ENCODE measurements at regions not wholly inside any gene's neighbourhood (a gene's known extent, or its start where the extent isn't known, plus 50 kb on each side); places are given as distances from the start of the nearest gene placed in this dataset.

GRCh38 chr1:87521452-87521851 is 192.8 kb downstream of the LMO4 start:
- Histone ChIP-seq H3K9me3 (ENCODE audit: control insufficient read depth in 5 of 5, low read length in 5 of 5) (no peaks in the 10 kb centered on the region), H3K27me3 (ENCODE audit: control insufficient read depth in 5 of 5, insufficient read depth in 4 of 5, low read length in 5 of 5) (no peaks in the 10 kb centered on the region), H3K4me3 (ENCODE audit: low read depth in 1 of 5, low read length in 5 of 5) (no peak overlapping the region), H3K9ac (ENCODE audit: low read length in 5 of 5) (no peak overlapping the region), H3K4me1 (ENCODE audit: control insufficient read depth in 5 of 5, insufficient read depth in 5 of 5, low read length in 5 of 5) (peaks cover 0 to 3% (median 0%) of the 10 kb centered on the region in 5 donors), H3K36me3 (ENCODE audit: control insufficient read depth in 5 of 5, insufficient read depth in 5 of 5, low read length in 5 of 5) (no peaks in the 10 kb centered on the region), H3K27ac (ENCODE audit: low read depth, low read length) (no peak overlapping the region)

GRCh38 chr1:87523466-87523865 is 194.8 kb downstream of the LMO4 start:
- Histone ChIP-seq H3K36me3 (ENCODE audit: control insufficient read depth in 5 of 5, insufficient read depth in 5 of 5, low read length in 5 of 5) (no peaks in the 10 kb centered on the region), H3K27me3 (ENCODE audit: control insufficient read depth in 5 of 5, insufficient read depth in 4 of 5, low read length in 5 of 5) (no peaks in the 10 kb centered on the region), H3K4me3 (ENCODE audit: low read depth in 1 of 5, low read length in 5 of 5) (no peak overlapping the region), H3K27ac (ENCODE audit: low read depth, low read length) (no peak overlapping the region), H3K9ac (ENCODE audit: low read length in 5 of 5) (no peak overlapping the region), H3K9me3 (ENCODE audit: control insufficient read depth in 5 of 5, low read length in 5 of 5) (no peaks in the 10 kb centered on the region), H3K4me1 (ENCODE audit: control insufficient read depth in 5 of 5, insufficient read depth in 5 of 5, low read length in 5 of 5) (peaks cover 0 to 3% (median 0%) of the 10 kb centered on the region in 5 donors)

- H3K9ac ChIP-seq (ENCODE audit: low read length in 5 of 5), result no peak overlapping the region
- H3K4me3 ChIP-seq (ENCODE audit: low read depth in 1 of 5, low read length in 5 of 5), result no peak overlapping the region
- H3K27ac ChIP-seq (ENCODE audit: low read depth, low read length), result no peak overlapping the region
- no peaks in the 10 kb centered on the region for H3K9me3 ChIP-seq (ENCODE audit: control insufficient read depth in 5 of 5, low read length in 5 of 5)
- no peaks in the 10 kb centered on the region for H3K36me3 ChIP-seq (ENCODE audit: control insufficient read depth in 5 of 5, insufficient read depth in 5 of 5, low read length in 5 of 5)
- no peaks in the 10 kb centered on the region for H3K27me3 ChIP-seq (ENCODE audit: control insufficient read depth in 5 of 5, insufficient read depth in 4 of 5, low read length in 5 of 5)
- H3K4me1 ChIP-seq (ENCODE audit: control insufficient read depth in 5 of 5, insufficient read depth in 5 of 5, low read length in 5 of 5), result peaks cover 0 to 3% (median 0%) of the 10 kb centered on the region in 5 donors
Observed at GRCh38 chr1:87524021-87524754, 195.5 kb downstream of the LMO4 start.

DNA sequence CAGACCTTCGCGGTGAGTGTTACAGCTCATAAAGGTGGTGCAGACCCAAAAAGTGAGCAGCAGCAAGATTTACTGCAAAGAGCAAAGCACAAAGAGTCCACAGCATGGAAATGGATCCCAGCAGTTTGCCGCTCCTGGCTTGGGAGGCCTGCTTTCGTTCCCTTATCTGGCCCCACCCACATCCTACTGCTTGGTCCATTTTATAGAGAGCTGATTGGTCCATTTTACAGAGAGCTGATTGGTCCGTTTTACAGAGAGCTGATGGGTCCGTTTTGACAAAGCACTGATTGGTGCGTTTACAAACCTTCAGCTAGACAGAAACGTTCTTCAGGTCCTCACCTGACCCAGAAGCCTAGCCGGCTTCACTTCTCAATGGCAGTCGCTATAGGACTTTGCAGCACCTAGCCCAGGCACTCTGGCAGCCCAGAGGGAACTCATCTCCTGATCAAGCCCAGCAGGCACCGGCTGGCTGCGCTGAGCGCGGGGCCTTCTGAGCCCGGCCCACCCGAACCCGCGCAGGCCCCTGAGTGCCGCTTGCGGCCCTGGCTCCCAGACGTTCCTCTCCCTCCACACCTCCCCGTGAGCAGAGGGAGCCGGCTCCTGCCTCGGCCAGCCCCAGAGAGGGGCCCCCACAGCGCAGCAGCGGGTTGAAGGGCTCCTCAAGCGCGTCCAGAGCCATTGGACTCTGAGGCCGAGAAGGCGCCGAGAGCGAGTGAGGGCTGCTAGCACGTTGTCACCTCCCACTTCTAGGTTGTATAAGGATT is 200.3 kb downstream of the LMO4 start:
- no peaks in the 10 kb centered on the region for H3K4me1 ChIP-seq (ENCODE audit: control insufficient read depth in 5 of 5, insufficient read depth in 5 of 5, low read length in 5 of 5)
- H3K9me3 ChIP-seq (ENCODE audit: control insufficient read depth in 5 of 5, low read length in 5 of 5), result no peaks in the 10 kb centered on the region
- no peaks in the 10 kb centered on the region for H3K36me3 ChIP-seq (ENCODE audit: control insufficient read depth in 5 of 5, insufficient read depth in 5 of 5, low read length in 5 of 5)
- no peaks in the 10 kb centered on the region for H3K27me3 ChIP-seq (ENCODE audit: control insufficient read depth in 5 of 5, insufficient read depth in 4 of 5, low read length in 5 of 5)
- H3K27ac ChIP-seq (ENCODE audit: low read depth, low read length), result no peak overlapping the region
- H3K9ac ChIP-seq (ENCODE audit: low read length in 5 of 5), result no peak overlapping the region
- H3K4me3 ChIP-seq (ENCODE audit: low read depth in 1 of 5, low read length in 5 of 5), result no peak overlapping the region

DNA sequence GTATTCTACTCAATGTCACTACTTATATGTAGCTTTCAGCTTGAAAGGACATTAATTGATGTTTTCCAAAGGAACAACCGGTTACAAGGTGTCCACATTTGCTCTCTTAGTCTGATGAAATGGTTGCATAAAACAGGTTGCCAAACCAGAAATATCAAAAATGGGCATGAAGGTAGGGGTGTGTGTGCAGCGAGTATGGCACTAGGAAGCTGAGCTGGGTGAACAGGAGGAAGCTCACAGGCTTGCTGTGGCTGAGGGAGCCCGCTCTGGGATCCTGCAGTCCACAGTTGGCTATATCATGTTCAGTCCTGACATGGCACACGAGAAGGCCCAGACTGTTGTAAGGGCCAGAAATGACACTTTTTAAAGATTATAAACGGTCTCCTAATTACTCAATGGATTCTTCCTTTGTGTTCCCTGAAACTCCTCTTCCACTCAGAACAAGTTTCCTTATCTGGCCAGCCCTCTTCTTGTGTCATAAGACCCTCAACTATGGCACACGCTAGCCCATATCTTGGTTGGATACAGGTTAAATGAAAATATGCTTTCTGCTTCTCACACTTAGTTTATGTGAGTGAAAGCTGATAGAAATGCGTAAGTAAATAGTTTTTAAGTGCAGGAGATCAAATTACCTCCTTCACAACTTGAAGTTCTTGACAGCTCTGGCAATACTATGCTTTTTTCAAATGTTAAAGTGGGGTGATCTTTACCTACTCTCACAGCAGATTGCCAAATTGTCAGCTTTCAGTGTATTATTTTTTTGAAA is 201.5 kb downstream of the LMO4 start:
- Histone ChIP-seq H3K4me1 (ENCODE audit: control insufficient read depth in 5 of 5, insufficient read depth in 5 of 5, low read length in 5 of 5) (no peaks in the 10 kb centered on the region), H3K4me3 (ENCODE audit: low read depth in 1 of 5, low read length in 5 of 5) (no peak overlapping the region), H3K9ac (ENCODE audit: low read length in 5 of 5) (no peak overlapping the region), H3K36me3 (ENCODE audit: control insufficient read depth in 5 of 5, insufficient read depth in 5 of 5, low read length in 5 of 5) (no peaks in the 10 kb centered on the region), H3K27me3 (ENCODE audit: control insufficient read depth in 5 of 5, insufficient read depth in 4 of 5, low read length in 5 of 5) (no peaks in the 10 kb centered on the region), H3K27ac (ENCODE audit: low read depth, low read length) (no peak overlapping the region), H3K9me3 (ENCODE audit: control insufficient read depth in 5 of 5, low read length in 5 of 5) (no peaks in the 10 kb centered on the region)

DNA sequence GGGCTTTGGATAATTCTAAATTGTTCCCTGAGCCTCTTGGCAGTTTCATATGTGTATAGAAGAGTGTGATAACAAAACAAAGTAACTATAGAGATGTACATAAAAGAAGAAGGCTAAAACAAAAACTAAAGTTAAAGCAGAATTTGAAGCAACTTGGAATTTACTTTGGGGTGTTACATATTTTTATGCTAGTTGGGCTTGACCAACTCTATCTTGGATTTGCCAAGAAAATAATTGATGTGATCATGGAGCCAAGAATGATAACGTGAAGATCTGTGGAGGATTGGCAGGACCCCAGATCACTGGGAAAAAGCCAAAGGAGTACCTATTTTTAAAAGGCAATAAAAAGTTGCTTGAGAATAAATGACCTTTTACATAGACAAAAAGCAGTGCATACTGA is 206.9 kb downstream of the LMO4 start:
- Histone ChIP-seq H3K27ac (ENCODE audit: low read depth, low read length) (no peak overlapping the region), H3K27me3 (ENCODE audit: control insufficient read depth in 5 of 5, insufficient read depth in 4 of 5, low read length in 5 of 5) (no peaks in the 10 kb centered on the region), H3K4me3 (ENCODE audit: low read depth in 1 of 5, low read length in 5 of 5) (no peak overlapping the region), H3K4me1 (ENCODE audit: control insufficient read depth in 5 of 5, insufficient read depth in 5 of 5, low read length in 5 of 5) (no peaks in the 10 kb centered on the region), H3K36me3 (ENCODE audit: control insufficient read depth in 5 of 5, insufficient read depth in 5 of 5, low read length in 5 of 5) (no peaks in the 10 kb centered on the region), H3K9me3 (ENCODE audit: control insufficient read depth in 5 of 5, low read length in 5 of 5) (no peaks in the 10 kb centered on the region), H3K9ac (ENCODE audit: low read length in 5 of 5) (no peak overlapping the region)

GRCh38 chr1:87539147-87539546 is 210.5 kb downstream of the LMO4 start:
- no peaks in the 10 kb centered on the region for H3K4me1 ChIP-seq (ENCODE audit: control insufficient read depth in 5 of 5, insufficient read depth in 5 of 5, low read length in 5 of 5)
- H3K4me3 ChIP-seq (ENCODE audit: low read depth in 1 of 5, low read length in 5 of 5), result no peak overlapping the region
- peaks cover 0 to 14% (median 7%) of the 10 kb centered on the region in 5 donors for H3K9me3 ChIP-seq (ENCODE audit: control insufficient read depth in 5 of 5, low read length in 5 of 5)
- no peak overlapping the region for H3K9ac ChIP-seq (ENCODE audit: low read length in 5 of 5)
- H3K36me3 ChIP-seq (ENCODE audit: control insufficient read depth in 5 of 5, insufficient read depth in 5 of 5, low read length in 5 of 5), result no peaks in the 10 kb centered on the region
- H3K27ac ChIP-seq (ENCODE audit: low read depth, low read length), result no peak overlapping the region
- H3K27me3 ChIP-seq (ENCODE audit: control insufficient read depth in 5 of 5, insufficient read depth in 4 of 5, low read length in 5 of 5), result no peaks in the 10 kb centered on the region

- no peak overlapping the region for H3K4me3 ChIP-seq (ENCODE audit: low read depth in 1 of 5, low read length in 5 of 5)
- no peaks in the 10 kb centered on the region for H3K36me3 ChIP-seq (ENCODE audit: control insufficient read depth in 5 of 5, insufficient read depth in 5 of 5, low read length in 5 of 5)
- no peaks in the 10 kb centered on the region for H3K27me3 ChIP-seq (ENCODE audit: control insufficient read depth in 5 of 5, insufficient read depth in 4 of 5, low read length in 5 of 5)
- H3K9me3 ChIP-seq (ENCODE audit: control insufficient read depth in 5 of 5, low read length in 5 of 5), result peaks cover 4 to 17% (median 9%) of the 10 kb centered on the region in 5 donors
- no peaks in the 10 kb centered on the region for H3K4me1 ChIP-seq (ENCODE audit: control insufficient read depth in 5 of 5, insufficient read depth in 5 of 5, low read length in 5 of 5)
- H3K9ac ChIP-seq (ENCODE audit: low read length in 5 of 5), result no peak overlapping the region
- no peak overlapping the region for H3K27ac ChIP-seq (ENCODE audit: low read depth, low read length)
Observed at GRCh38 chr1:87542697-87543096, 214.0 kb downstream of the LMO4 start.

DNA sequence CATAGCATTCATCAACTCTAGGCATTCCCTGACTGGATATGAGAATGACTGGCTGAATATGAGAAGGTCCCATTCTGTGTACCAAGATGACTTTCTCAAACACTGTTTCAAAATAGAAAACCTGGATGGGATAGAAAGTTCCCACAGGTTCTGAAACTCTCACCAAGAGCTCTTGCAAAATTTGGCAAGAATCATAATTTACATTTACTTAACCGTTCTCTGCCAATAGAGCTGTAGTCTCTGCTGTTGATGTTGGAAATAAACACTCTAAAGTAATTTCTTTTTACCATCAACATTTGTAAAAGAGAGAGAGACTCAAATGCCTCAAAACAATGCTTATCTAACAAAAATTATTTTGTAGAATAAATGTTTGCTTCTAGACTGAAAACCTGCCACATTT is 221.1 kb downstream of the LMO4 start:
- no peak overlapping the region for H3K27ac ChIP-seq (ENCODE audit: low read depth, low read length)
- no peaks in the 10 kb centered on the region for H3K4me1 ChIP-seq (ENCODE audit: control insufficient read depth in 5 of 5, insufficient read depth in 5 of 5, low read length in 5 of 5)
- no peak overlapping the region for H3K4me3 ChIP-seq (ENCODE audit: low read depth in 1 of 5, low read length in 5 of 5)
- peaks cover 0 to 9% (median 3%) of the 10 kb centered on the region in 5 donors for H3K9me3 ChIP-seq (ENCODE audit: control insufficient read depth in 5 of 5, low read length in 5 of 5)
- H3K36me3 ChIP-seq (ENCODE audit: control insufficient read depth in 5 of 5, insufficient read depth in 5 of 5, low read length in 5 of 5), result no peaks in the 10 kb centered on the region
- H3K27me3 ChIP-seq (ENCODE audit: control insufficient read depth in 5 of 5, insufficient read depth in 4 of 5, low read length in 5 of 5), result no peaks in the 10 kb centered on the region
- H3K9ac ChIP-seq (ENCODE audit: low read length in 5 of 5), result no peak overlapping the region

DNA sequence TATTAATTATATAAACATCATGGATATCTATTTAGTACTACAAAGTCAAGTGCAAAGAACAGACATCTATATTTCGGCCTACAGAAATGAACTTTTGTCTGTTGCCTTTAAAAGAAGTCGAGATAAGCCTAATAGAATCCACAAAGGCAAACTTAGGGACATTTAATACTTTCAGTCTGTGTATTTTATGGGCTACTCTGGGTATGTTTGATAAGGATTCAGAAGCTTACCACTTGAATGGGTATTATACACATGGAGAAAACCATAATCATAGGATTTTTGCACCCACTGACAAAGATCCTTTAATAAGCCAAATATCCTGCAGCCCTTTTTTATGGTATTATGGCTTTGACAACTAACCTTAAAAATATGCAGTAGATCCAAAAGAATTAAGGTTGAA is 224.8 kb downstream of the LMO4 start:
- no peak overlapping the region for H3K4me3 ChIP-seq (ENCODE audit: low read depth in 1 of 5, low read length in 5 of 5)
- no peaks in the 10 kb centered on the region for H3K36me3 ChIP-seq (ENCODE audit: control insufficient read depth in 5 of 5, insufficient read depth in 5 of 5, low read length in 5 of 5)
- H3K27me3 ChIP-seq (ENCODE audit: control insufficient read depth in 5 of 5, insufficient read depth in 4 of 5, low read length in 5 of 5), result no peaks in the 10 kb centered on the region

More for the DNA sequence above, 224.8 kb downstream of the LMO4 start:
- no peak overlapping the region for H3K27ac ChIP-seq (ENCODE audit: low read depth, low read length)
- no peaks in the 10 kb centered on the region for H3K4me1 ChIP-seq (ENCODE audit: control insufficient read depth in 5 of 5, insufficient read depth in 5 of 5, low read length in 5 of 5)
- no peak overlapping the region for H3K9ac ChIP-seq (ENCODE audit: low read length in 5 of 5)
- H3K9me3 ChIP-seq (ENCODE audit: control insufficient read depth in 5 of 5, low read length in 5 of 5), result no peaks in the 10 kb centered on the region

Data from subcutaneous abdominal adipose tissue (tissue), 5 donors.